AG04450 (cell line): ENCODE measurements at regions not wholly inside any gene's neighbourhood (a gene's known extent, or its start where the extent isn't known, plus 50 kb on each side); places are given as distances from the start of the nearest gene placed in this dataset.

Experiments
- CTCF ChIA-PET: fragments of 300-600, 350-600 bp; formaldehyde crosslinking; extraction: SDS; loops from one replicate; lab custom pipeline; 2022; ENCODE audit warnings: antibody characterized with exemption, inconsistent platforms; lab: Charles Lee
- POLR2A ChIA-PET: fragments of 350-600 bp; formaldehyde crosslinking; extraction: SDS; loops from one replicate; lab custom pipeline; 2021; ENCODE audit warnings: antibody characterized with exemption, inconsistent platforms; lab: Yijun Ruan, JAX
- DNase-seq: peaks from one replicate; pipeline ENCODE4 v3.0.0-alpha.2; 2011; ENCODE audit warnings: low read depth, low spot score
- H3K27ac ChIP-seq: one replicate; pipeline ENCODE4 v1.5.1; 2012; ENCODE audit warnings: low read depth, low read length, control low read depth
- H3K27me3 ChIP-seq: one replicate; pipeline ENCODE4 v1.6.0; 2012; ENCODE audit warnings: low read length; ENCODE audit not compliant: control insufficient read depth, insufficient read depth
- H3K4me3 ChIP-seq: 2 replicates; pipeline ENCODE4 v1.5.1; 2011; ENCODE audit warnings: mild to moderate bottlenecking, low read depth, low read length, control low read depth
- H3K9me3 ChIP-seq: 2 replicates; pipeline ENCODE4 v1.5.1; 2012; ENCODE audit warnings: low read length; ENCODE audit not compliant: control insufficient read depth, insufficient read depth
- TF ChIP-seq, protein P1 (sequence below): IDR thresholded peaks from 2 replicates; pipeline ENCODE4 v1.5.1; 2011; ENCODE audit warnings: low read depth, low read length, control low read depth, inconsistent platforms

DNA sequence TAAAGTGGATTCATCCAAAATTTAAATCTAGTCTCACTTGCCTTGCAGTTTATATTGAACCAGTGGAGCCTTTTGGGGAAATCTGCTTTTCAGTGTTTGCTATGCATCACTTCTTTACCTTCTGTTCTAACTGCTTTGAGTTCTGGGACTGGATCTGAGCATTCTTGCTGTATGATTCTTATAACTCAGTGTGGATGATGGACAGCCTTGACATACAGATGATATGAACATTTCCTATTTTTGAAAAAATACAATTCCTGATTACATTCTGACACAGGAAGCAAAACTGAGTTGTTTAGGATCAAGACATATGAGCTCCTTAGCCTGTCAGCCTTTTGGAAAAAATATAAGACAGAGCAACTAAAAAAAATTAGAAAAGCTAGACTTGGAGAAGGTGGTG, 115.2 kb downstream of the DISP1 start:
- ChIA-PET CTCF (interaction anchor here (1.1 kb wide), 1 partner anchor 191 kb away, joined by 3 read pairs; no protein-coding TSS in a partner anchor), POLR2A (no interaction called here)
- no peaks in the 10 kb centered on the region for H3K9me3 ChIP-seq
- DNase-seq: no peak
- no peak overlapping the region for H3K27ac ChIP-seq
- H3K4me3 ChIP-seq: no peak overlapping the region
- H3K27me3 ChIP-seq: no peaks in the 10 kb centered on the region
- TF ChIP-seq, protein P1, sequence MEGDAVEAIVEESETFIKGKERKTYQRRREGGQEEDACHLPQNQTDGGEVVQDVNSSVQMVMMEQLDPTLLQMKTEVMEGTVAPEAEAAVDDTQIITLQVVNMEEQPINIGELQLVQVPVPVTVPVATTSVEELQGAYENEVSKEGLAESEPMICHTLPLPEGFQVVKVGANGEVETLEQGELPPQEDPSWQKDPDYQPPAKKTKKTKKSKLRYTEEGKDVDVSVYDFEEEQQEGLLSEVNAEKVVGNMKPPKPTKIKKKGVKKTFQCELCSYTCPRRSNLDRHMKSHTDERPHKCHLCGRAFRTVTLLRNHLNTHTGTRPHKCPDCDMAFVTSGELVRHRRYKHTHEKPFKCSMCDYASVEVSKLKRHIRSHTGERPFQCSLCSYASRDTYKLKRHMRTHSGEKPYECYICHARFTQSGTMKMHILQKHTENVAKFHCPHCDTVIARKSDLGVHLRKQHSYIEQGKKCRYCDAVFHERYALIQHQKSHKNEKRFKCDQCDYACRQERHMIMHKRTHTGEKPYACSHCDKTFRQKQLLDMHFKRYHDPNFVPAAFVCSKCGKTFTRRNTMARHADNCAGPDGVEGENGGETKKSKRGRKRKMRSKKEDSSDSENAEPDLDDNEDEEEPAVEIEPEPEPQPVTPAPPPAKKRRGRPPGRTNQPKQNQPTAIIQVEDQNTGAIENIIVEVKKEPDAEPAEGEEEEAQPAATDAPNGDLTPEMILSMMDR: no peak

DNA sequence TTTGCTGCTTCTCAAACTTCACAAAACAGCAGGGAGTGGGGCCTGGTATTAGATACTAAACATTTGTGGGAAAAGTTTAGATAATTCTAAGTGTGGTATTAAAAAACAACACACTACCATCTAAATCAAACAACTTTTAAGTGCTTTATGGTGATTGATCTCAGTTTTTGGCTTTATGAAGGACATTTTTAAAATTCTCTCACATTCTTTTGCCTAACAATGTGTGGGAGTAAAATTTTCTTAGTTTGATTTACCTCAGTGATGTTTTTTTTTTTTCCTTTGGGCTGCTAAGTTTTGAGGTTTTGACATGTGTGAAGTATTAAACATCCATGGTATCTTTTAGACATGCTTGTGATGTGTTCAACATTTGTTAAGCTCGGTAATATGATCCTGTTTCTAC, 116.2 kb downstream of the DISP1 start:
- no peak overlapping the region for H3K4me3 ChIP-seq
- CTCF ChIA-PET: interaction anchor here (0.5 to 1.1 kb wide), 2 partner anchors 177 to 192 kb away, joined by 3 to 4 read pairs; no protein-coding TSS in a partner anchor
- POLR2A ChIA-PET: interaction anchor here (0.7 kb wide), 1 partner anchor 9 kb away, joined by 3 read pairs; no protein-coding TSS in a partner anchor
- no peak for DNase-seq
- TF ChIP-seq, protein P1: no peak
- no peaks in the 10 kb centered on the region for H3K27me3 ChIP-seq
- no peaks in the 10 kb centered on the region for H3K9me3 ChIP-seq
- H3K27ac ChIP-seq: no peak overlapping the region

DNA sequence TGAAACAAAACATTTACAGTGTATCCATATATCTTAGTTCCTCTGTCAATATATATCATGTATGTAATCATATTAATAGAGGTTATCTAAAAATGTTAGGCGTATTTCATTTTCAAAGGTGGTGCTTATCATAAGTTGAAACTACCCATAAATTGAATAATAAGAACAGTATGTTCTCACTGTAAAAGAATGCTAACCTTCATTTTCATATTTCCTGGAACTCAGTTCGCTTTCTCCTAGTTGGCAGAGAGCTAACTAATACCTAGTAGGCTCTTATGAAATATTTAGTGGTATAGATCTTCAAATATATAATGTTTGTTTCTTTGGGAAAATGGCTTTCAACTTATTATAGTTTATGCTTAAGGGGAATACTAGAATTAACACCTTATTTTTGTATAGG, 118.4 kb downstream of the DISP1 start:
- POLR2A ChIA-PET: no interaction called here
- CTCF ChIA-PET: no interaction called here
- TF ChIP-seq, protein P1: no peak
- DNase-seq: no peak
- H3K9me3 ChIP-seq: no peaks in the 10 kb centered on the region
- H3K27me3 ChIP-seq: no peaks in the 10 kb centered on the region
- no peak overlapping the region for H3K27ac ChIP-seq
- no peak overlapping the region for H3K4me3 ChIP-seq

DNA sequence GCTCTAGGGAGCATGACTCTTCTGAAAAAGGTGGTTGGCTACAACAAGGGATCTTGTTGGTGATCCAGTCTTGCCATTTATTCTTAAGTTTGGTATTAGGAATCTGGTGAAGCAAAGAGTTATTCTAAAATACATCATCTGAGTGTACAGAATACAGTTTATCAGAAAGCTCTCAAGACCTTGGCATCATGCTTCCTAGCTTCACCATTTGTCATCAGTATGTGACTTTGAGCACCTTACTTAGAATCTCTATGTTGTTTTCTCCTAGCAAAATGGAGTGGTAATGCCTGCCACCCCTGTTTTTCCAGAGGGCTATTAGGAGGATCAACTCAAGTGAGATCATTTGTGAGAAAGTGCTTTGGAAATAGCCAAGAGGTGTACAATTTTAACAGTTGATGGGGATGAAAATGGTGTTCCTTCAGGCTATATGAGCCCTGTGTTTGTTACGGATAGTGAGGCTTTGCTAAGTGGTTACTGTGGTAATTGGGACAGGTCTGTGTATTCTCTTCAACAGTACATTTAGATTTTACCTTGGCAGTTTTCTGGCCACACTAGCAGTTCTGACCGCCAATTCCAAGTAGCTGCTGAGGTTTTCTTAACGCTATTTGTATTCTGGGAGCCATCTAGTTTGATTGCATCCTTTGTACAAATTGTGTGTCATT, 120.5 kb downstream of the DISP1 start:
- Histone ChIP-seq H3K27me3 (no peaks in the 10 kb centered on the region), H3K4me3 (no peak overlapping the region), H3K27ac (no peak overlapping the region), H3K9me3 (no peaks in the 10 kb centered on the region)
- ChIA-PET CTCF (no interaction called here), POLR2A (no interaction called here)
- DNase-seq: no peak
- TF ChIP-seq, protein P1: no peak

DNA sequence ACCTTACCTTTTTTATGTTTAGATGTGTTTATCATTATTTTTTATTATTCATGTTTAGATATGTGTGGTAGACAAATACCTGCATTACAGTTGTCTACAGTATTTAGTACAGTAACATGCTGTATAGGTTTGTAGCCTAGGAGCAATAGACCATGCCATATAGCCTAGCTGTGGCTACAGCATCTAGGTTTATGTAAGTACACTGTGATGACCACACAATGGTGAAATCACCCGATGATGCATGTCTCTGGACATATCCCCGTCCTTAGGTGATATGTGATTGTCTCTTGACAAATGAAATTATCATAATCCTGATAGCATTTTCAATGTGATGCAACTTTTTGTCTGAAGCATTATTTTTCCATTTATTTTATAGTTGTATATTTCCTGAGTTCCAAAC, 121.2 kb downstream of the DISP1 start:
- Histone ChIP-seq H3K9me3 (no peaks in the 10 kb centered on the region), H3K27me3 (no peaks in the 10 kb centered on the region), H3K27ac (no peak overlapping the region), H3K4me3 (no peak overlapping the region)
- TF ChIP-seq, protein P1: no peak
- POLR2A ChIA-PET: no interaction called here
- CTCF ChIA-PET: no interaction called here
- DNase-seq: no peak
